ENCODE measurements at regions not wholly inside any gene's neighbourhood (a gene's known extent, or its start where the extent isn't known, plus 50 kb on each side); places are given as distances from the start of the nearest gene placed in this dataset.

GRCh38 chr5:28557114-28557513, 1518.7 kb upstream of the CDH9 start:
- no peak for DNase-seq (ENCODE audit: low spot score)
- POLR2A ChIA-PET = interaction anchor here (0.6 kb wide), 1 partner anchor 11 kb away, joined by 3 read pairs; no protein-coding TSS in a partner anchor

GRCh38 chr5:28549588-28549987, 1511.2 kb upstream of the CDH9 start:
- CTCF ChIA-PET (ENCODE audit: unreplicated experiment) = no interaction called here

More at GRCh38 chr5:28557114-28557513, 1518.7 kb upstream of the CDH9 start:
- H3K36me3 ChIP-seq (ENCODE audit: insufficient read depth, low read length) = no peaks in the 10 kb centered on the region
- intact Hi-C loops (cut with micrococcal nuclease; ENCODE audit: unreplicated experiment) = no loop called here
- H3K27ac ChIP-seq (ENCODE audit: low read depth, low read length, poor library complexity, severe bottlenecking) = no peak overlapping the region
- H3K9me2 ChIP-seq (ENCODE audit: insufficient read depth, low read length) = no peaks in the 10 kb centered on the region
- no peak overlapping the region for H3K4me2 ChIP-seq (ENCODE audit: low read length)
- H3K9me3 ChIP-seq (ENCODE audit: low read length) = peaks cover 9% of the 10 kb centered on the region; the same call in 1 of the 2 replicates
- H2AFZ ChIP-seq (ENCODE audit: low read length) = no peak overlapping the region
- TF ChIP-seq CTCF (conservative IDR thresholded peaks at IDR 0.05; ENCODE audit: low read length) (no peak), EZH2phosphoT487 (IDR thresholded peaks at IDR 0.05; ENCODE audit: borderline replicate concordance, low read depth, low read length) (no peak)
- H3K4me3 ChIP-seq (ENCODE audit: low read depth, low read length, poor library complexity, severe bottlenecking) = no peak overlapping the region
- no TSS peak for BruUV-seq (replicated peaks)
- H4K20me1 ChIP-seq (ENCODE audit: insufficient read depth, low read length) = no peaks in the 10 kb centered on the region
- H3K79me2 ChIP-seq (ENCODE audit: insufficient read depth, low read depth, low read length) = no peaks in the 10 kb centered on the region
- H3K4me1 ChIP-seq (ENCODE audit: insufficient read depth, low read length, poor library complexity, severe bottlenecking) = no peaks in the 10 kb centered on the region
- CTCF ChIA-PET (ENCODE audit: unreplicated experiment) = no interaction called here

More at GRCh38 chr5:28549588-28549987, 1511.2 kb upstream of the CDH9 start:
- DNase-seq (ENCODE audit: low spot score) = no peak
- TF ChIP-seq CTCF (conservative IDR thresholded peaks at IDR 0.05; ENCODE audit: low read length) = no peak
- no peak for TF ChIP-seq EZH2phosphoT487 (IDR thresholded peaks at IDR 0.05; ENCODE audit: borderline replicate concordance, low read depth, low read length)
- no TSS peak for BruUV-seq (replicated peaks)
- POLR2A ChIA-PET = no interaction called here
- Histone ChIP-seq H3K4me1 (ENCODE audit: insufficient read depth, low read length, poor library complexity, severe bottlenecking) (no peaks in the 10 kb centered on the region), H3K27ac (ENCODE audit: low read depth, low read length, poor library complexity, severe bottlenecking) (no peak overlapping the region), H3K79me2 (ENCODE audit: insufficient read depth, low read depth, low read length) (no peaks in the 10 kb centered on the region), H3K4me2 (ENCODE audit: low read length) (no peak overlapping the region), H4K20me1 (ENCODE audit: insufficient read depth, low read length) (no peaks in the 10 kb centered on the region), H3K36me3 (ENCODE audit: insufficient read depth, low read length) (no peaks in the 10 kb centered on the region), H2AFZ (ENCODE audit: low read length) (no peak overlapping the region), H3K9me3 (ENCODE audit: low read length) (peaks cover 8% of the 10 kb centered on the region; the same call in 1 of the 2 replicates), H3K4me3 (ENCODE audit: low read depth, low read length, poor library complexity, severe bottlenecking) (no peak overlapping the region), H3K9me2 (ENCODE audit: insufficient read depth, low read length) (no peaks in the 10 kb centered on the region)
- intact Hi-C loops (cut with micrococcal nuclease; ENCODE audit: unreplicated experiment) = no loop called here

Measured in OCI-LY7 (cell line).